ENCODE measurements at regions not wholly inside any gene's neighbourhood (a gene's known extent, or its start where the extent isn't known, plus 50 kb on each side); places are given as distances from the start of the nearest gene placed in this dataset.

DNA sequence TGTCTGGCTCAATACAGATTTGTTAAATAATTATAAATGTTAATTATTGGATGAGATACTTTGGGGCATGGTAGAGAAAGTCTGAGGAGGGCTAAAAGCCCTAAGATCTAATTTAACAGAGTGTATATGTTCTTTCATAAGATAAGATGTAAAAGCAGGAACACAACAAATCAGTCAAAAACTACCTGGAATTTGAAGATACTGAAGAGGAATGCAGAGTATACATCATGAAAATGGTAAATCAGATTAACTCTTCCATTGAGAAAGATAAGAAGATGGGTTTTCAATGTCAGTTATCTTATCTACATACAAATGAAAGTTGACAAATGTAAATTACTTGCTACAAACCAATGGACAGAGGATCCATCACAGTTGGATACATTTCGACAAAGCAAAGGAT lies 107.3 kb upstream of the NFIB start:
- TF ChIP-seq, protein P1, sequence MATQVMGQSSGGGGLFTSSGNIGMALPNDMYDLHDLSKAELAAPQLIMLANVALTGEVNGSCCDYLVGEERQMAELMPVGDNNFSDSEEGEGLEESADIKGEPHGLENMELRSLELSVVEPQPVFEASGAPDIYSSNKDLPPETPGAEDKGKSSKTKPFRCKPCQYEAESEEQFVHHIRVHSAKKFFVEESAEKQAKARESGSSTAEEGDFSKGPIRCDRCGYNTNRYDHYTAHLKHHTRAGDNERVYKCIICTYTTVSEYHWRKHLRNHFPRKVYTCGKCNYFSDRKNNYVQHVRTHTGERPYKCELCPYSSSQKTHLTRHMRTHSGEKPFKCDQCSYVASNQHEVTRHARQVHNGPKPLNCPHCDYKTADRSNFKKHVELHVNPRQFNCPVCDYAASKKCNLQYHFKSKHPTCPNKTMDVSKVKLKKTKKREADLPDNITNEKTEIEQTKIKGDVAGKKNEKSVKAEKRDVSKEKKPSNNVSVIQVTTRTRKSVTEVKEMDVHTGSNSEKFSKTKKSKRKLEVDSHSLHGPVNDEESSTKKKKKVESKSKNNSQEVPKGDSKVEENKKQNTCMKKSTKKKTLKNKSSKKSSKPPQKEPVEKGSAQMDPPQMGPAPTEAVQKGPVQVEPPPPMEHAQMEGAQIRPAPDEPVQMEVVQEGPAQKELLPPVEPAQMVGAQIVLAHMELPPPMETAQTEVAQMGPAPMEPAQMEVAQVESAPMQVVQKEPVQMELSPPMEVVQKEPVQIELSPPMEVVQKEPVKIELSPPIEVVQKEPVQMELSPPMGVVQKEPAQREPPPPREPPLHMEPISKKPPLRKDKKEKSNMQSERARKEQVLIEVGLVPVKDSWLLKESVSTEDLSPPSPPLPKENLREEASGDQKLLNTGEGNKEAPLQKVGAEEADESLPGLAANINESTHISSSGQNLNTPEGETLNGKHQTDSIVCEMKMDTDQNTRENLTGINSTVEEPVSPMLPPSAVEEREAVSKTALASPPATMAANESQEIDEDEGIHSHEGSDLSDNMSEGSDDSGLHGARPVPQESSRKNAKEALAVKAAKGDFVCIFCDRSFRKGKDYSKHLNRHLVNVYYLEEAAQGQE (IDR thresholded peaks at IDR 0.05; ENCODE audit: low read depth): no peak
- no peak for TF ChIP-seq CREB1 (IDR thresholded peaks at IDR 0.05; ENCODE audit: low read depth)
- TF ChIP-seq NFIC (IDR thresholded peaks at IDR 0.05): no peak
- TF ChIP-seq RAD21 (IDR thresholded peaks at IDR 0.05; ENCODE audit: low read depth): no peak
- TF ChIP-seq TCF12 (IDR thresholded peaks at IDR 0.05; ENCODE audit: low read depth): no peak
- TF ChIP-seq, protein P2, sequence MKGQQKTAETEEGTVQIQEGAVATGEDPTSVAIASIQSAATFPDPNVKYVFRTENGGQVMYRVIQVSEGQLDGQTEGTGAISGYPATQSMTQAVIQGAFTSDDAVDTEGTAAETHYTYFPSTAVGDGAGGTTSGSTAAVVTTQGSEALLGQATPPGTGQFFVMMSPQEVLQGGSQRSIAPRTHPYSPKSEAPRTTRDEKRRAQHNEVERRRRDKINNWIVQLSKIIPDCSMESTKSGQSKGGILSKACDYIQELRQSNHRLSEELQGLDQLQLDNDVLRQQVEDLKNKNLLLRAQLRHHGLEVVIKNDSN (IDR thresholded peaks at IDR 0.05): no peak
